ENCODE measurements at regions not wholly inside any gene's neighbourhood (a gene's known extent, or its start where the extent isn't known, plus 50 kb on each side); places are given as distances from the start of the nearest gene placed in this dataset.

GRCh38 chr6:169406804-169407203, 153.2 kb upstream of the THBS2 start:
- no peak overlapping the region for H3K4me2 ChIP-seq (ENCODE audit: insufficient read depth, low read length)
- TF ChIP-seq EZH2 (IDR thresholded peaks at IDR 0.05; ENCODE audit: borderline replicate concordance, low read depth, low read length, severe bottlenecking) (no peak), CTCF (IDR thresholded peaks at IDR 0.05; ENCODE audit: borderline replicate concordance, extremely low read depth, low read length, poor library complexity, severe bottlenecking) (no peak)
- H3K4me3 ChIP-seq (ENCODE audit: low read depth in 1 of 2, low read length in 2 of 2): no peak overlapping the region
- no peaks in the 10 kb centered on the region for H3K79me2 ChIP-seq (ENCODE audit: insufficient read depth, low read length)
- H3K9ac ChIP-seq (ENCODE audit: low read depth, low read length): no peak overlapping the region
- no peaks in the 10 kb centered on the region for H3K4me1 ChIP-seq (ENCODE audit: insufficient read depth, low read length)
- ATAC-seq (ENCODE audit: insufficient read depth, low read depth) (no peak), DNase-seq (no peak)
- no peak overlapping the region for H3K27ac ChIP-seq (ENCODE audit: low read length)
- H2AFZ ChIP-seq (ENCODE audit: low read depth, low read length): no peak overlapping the region
- H3K27me3 ChIP-seq (ENCODE audit: insufficient read depth, low read length, poor library complexity): no peaks in the 10 kb centered on the region
- no peaks in the 10 kb centered on the region for H4K20me1 ChIP-seq (ENCODE audit: insufficient read depth, low read length)
- H3K9me3 ChIP-seq (ENCODE audit: insufficient read depth, low read length, severe bottlenecking): no peaks in the 10 kb centered on the region
- no peaks in the 10 kb centered on the region for H3K36me3 ChIP-seq (ENCODE audit: insufficient read depth, low read length)

- no peak overlapping the region for H3K4me3 ChIP-seq (ENCODE audit: low read depth in 1 of 2, low read length in 2 of 2)
- ATAC-seq (ENCODE audit: insufficient read depth, low read depth) (no peak), DNase-seq (no peak)
- H4K20me1 ChIP-seq (ENCODE audit: insufficient read depth, low read length): no peaks in the 10 kb centered on the region
- no peak overlapping the region for H2AFZ ChIP-seq (ENCODE audit: low read depth, low read length)
- no peaks in the 10 kb centered on the region for H3K79me2 ChIP-seq (ENCODE audit: insufficient read depth, low read length)
- no peak overlapping the region for H3K4me2 ChIP-seq (ENCODE audit: insufficient read depth, low read length)
- H3K9ac ChIP-seq (ENCODE audit: low read depth, low read length): no peak overlapping the region
- no peaks in the 10 kb centered on the region for H3K9me3 ChIP-seq (ENCODE audit: insufficient read depth, low read length, severe bottlenecking)
- H3K36me3 ChIP-seq (ENCODE audit: insufficient read depth, low read length): no peaks in the 10 kb centered on the region
- TF ChIP-seq CTCF (IDR thresholded peaks at IDR 0.05; ENCODE audit: borderline replicate concordance, extremely low read depth, low read length, poor library complexity, severe bottlenecking) (no peak), EZH2 (IDR thresholded peaks at IDR 0.05; ENCODE audit: borderline replicate concordance, low read depth, low read length, severe bottlenecking) (no peak)
- no peaks in the 10 kb centered on the region for H3K27me3 ChIP-seq (ENCODE audit: insufficient read depth, low read length, poor library complexity)
- no peaks in the 10 kb centered on the region for H3K4me1 ChIP-seq (ENCODE audit: insufficient read depth, low read length)
- no peak overlapping the region for H3K27ac ChIP-seq (ENCODE audit: low read length)
Observed at GRCh38 chr6:169406034-169406433, 152.4 kb upstream of the THBS2 start.

- H2AFZ ChIP-seq (ENCODE audit: low read depth, low read length): no peak overlapping the region
Observed at GRCh38 chr6:169404828-169405227, 151.2 kb upstream of the THBS2 start.

More at GRCh38 chr6:169404828-169405227, 151.2 kb upstream of the THBS2 start:
- Histone ChIP-seq H3K36me3 (ENCODE audit: insufficient read depth, low read length) (no peaks in the 10 kb centered on the region), H3K27ac (ENCODE audit: low read length) (no peak overlapping the region), H3K9ac (ENCODE audit: low read depth, low read length) (no peak overlapping the region), H3K9me3 (ENCODE audit: insufficient read depth, low read length, severe bottlenecking) (no peaks in the 10 kb centered on the region), H4K20me1 (ENCODE audit: insufficient read depth, low read length) (no peaks in the 10 kb centered on the region), H3K4me2 (ENCODE audit: insufficient read depth, low read length) (no peak overlapping the region), H3K4me3 (ENCODE audit: low read depth in 1 of 2, low read length in 2 of 2) (no peak overlapping the region), H3K27me3 (ENCODE audit: insufficient read depth, low read length, poor library complexity) (no peaks in the 10 kb centered on the region), H3K79me2 (ENCODE audit: insufficient read depth, low read length) (no peaks in the 10 kb centered on the region), H3K4me1 (ENCODE audit: insufficient read depth, low read length) (no peaks in the 10 kb centered on the region)
- no peak for DNase-seq
- TF ChIP-seq EZH2 (IDR thresholded peaks at IDR 0.05; ENCODE audit: borderline replicate concordance, low read depth, low read length, severe bottlenecking): no peak
- no peak for TF ChIP-seq CTCF (IDR thresholded peaks at IDR 0.05; ENCODE audit: borderline replicate concordance, extremely low read depth, low read length, poor library complexity, severe bottlenecking)
- no peak for ATAC-seq (ENCODE audit: insufficient read depth, low read depth)
